Osteoblast (primary cell): ENCODE measurements at regions not wholly inside any gene's neighbourhood (a gene's known extent, or its start where the extent isn't known, plus 50 kb on each side); places are given as distances from the start of the nearest gene placed in this dataset.

Experiments used
- DNase-seq: peaks from one replicate; pipeline ENCODE4 v3.0.0; 2011; ENCODE audit warnings: low spot score, mixed read lengths; ENCODE audit not compliant: insufficient read length; ENCODE audit errors: missing footprints
- H2AFZ ChIP-seq: 2 replicates; pipeline ENCODE4 v1.6.0; 2011; ENCODE audit warnings: mild to moderate bottlenecking, low read length
- H3K27ac ChIP-seq: 2 replicates; pipeline ENCODE4 v1.5.1; 2011; ENCODE audit warnings: mild to moderate bottlenecking, low read depth, low read length, moderate library complexity
- H3K27me3 ChIP-seq: 2 replicates; pipeline ENCODE4 v1.6.0; 2012; ENCODE audit warnings: mild to moderate bottlenecking, control low read depth, inconsistent platforms, low read length, moderate library complexity; ENCODE audit not compliant: insufficient read depth
- H3K36me3 ChIP-seq: 2 replicates; pipeline ENCODE4 v1.5.1; 2011; ENCODE audit warnings: mild to moderate bottlenecking, low read length, control low read depth, moderate library complexity; ENCODE audit not compliant: insufficient read depth
- H3K4me1 ChIP-seq: 2 replicates; pipeline ENCODE4 v1.5.1; 2011; ENCODE audit warnings: mild to moderate bottlenecking, low read length, control low read depth, moderate library complexity; ENCODE audit not compliant: insufficient read depth
- H3K4me2 ChIP-seq: 2 replicates; pipeline ENCODE4 v1.6.0; 2011; ENCODE audit warnings: mild to moderate bottlenecking, low read length; ENCODE audit not compliant: insufficient read depth
- H3K4me3 ChIP-seq: fragments of 200-600 bp; sonication (generic); 3 replicates; pipeline ENCODE4 v1.5.1; 2012; ENCODE audit warnings: mild to moderate bottlenecking, low read length, inconsistent platforms; ENCODE audit not compliant: insufficient read depth
- H3K79me2 ChIP-seq: 2 replicates; pipeline ENCODE4 v1.6.0; 2012; ENCODE audit warnings: mild to moderate bottlenecking, low read length, control low read depth, inconsistent platforms; ENCODE audit not compliant: insufficient read depth
- H3K9me3 ChIP-seq: 2 replicates; pipeline ENCODE4 v1.5.1; 2011; ENCODE audit warnings: low read depth, low read length, control low read depth
- H4K20me1 ChIP-seq: 2 replicates; pipeline ENCODE4 v1.6.0; 2012; ENCODE audit warnings: mild to moderate bottlenecking, low read length, control low read depth; ENCODE audit not compliant: insufficient read depth
- TF ChIP-seq, protein P1 (sequence below): IDR thresholded peaks from 2 replicates; pipeline ENCODE4 v1.5.1; 2011; ENCODE audit warnings: mild to moderate bottlenecking, low read depth, low read length, moderate library complexity; ENCODE audit errors: extremely low read depth

- H3K4me3 ChIP-seq: no peak overlapping the region
- TF ChIP-seq, protein P1, sequence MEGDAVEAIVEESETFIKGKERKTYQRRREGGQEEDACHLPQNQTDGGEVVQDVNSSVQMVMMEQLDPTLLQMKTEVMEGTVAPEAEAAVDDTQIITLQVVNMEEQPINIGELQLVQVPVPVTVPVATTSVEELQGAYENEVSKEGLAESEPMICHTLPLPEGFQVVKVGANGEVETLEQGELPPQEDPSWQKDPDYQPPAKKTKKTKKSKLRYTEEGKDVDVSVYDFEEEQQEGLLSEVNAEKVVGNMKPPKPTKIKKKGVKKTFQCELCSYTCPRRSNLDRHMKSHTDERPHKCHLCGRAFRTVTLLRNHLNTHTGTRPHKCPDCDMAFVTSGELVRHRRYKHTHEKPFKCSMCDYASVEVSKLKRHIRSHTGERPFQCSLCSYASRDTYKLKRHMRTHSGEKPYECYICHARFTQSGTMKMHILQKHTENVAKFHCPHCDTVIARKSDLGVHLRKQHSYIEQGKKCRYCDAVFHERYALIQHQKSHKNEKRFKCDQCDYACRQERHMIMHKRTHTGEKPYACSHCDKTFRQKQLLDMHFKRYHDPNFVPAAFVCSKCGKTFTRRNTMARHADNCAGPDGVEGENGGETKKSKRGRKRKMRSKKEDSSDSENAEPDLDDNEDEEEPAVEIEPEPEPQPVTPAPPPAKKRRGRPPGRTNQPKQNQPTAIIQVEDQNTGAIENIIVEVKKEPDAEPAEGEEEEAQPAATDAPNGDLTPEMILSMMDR: no peak
- no peak overlapping the region for H3K27ac ChIP-seq
- no peak overlapping the region for H3K4me2 ChIP-seq
- no peaks in the 10 kb centered on the region for H3K27me3 ChIP-seq
- H4K20me1 ChIP-seq: no peaks in the 10 kb centered on the region
- no peak overlapping the region for H2AFZ ChIP-seq
- H3K9me3 ChIP-seq: no peaks in the 10 kb centered on the region
- no peaks in the 10 kb centered on the region for H3K4me1 ChIP-seq
- DNase-seq: no peak
- no peaks in the 10 kb centered on the region for H3K36me3 ChIP-seq
- H3K79me2 ChIP-seq: no peaks in the 10 kb centered on the region
Measured at GRCh38 chr14:97513891-97514290, 716.7 kb downstream of the VRK1 start.

DNA sequence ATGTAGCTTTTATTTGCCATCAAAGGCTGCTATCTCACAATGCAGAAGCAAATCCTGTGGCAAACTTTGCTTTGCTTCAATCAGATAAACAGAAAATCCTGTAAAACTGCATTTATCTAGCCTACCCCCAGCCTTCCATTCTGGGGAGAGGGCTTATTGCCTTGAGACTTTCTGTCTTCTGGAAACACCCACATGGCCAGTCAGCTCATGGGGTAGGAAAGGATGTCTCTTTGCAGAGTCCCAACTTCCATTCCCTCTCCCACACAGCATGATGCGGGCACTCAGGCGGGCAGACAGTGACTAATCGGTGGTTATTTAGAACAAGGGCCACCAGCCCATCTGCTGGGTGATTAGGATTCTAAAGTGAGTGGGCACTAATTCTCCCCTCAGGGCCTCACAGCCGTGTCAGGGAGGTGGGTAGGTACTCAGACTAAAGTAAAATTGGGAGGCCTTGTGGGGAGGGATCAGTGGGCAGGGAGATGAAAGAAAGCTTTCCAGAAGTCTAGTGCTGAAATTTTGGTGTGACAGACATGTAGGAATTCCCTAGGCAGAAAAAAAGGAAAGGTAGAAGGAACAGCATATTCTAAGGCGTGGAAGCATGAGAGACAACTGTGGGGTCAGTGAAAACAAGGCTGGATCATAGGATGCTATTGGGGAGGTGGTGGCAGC, 720.5 kb downstream of the VRK1 start:
- no peaks in the 10 kb centered on the region for H3K36me3 ChIP-seq
- H3K4me2 ChIP-seq: no peak overlapping the region
- TF ChIP-seq, protein P1: no peak
- H3K27ac ChIP-seq: no peak overlapping the region
- no peaks in the 10 kb centered on the region for H3K9me3 ChIP-seq
- H2AFZ ChIP-seq: no peak overlapping the region
- H4K20me1 ChIP-seq: no peaks in the 10 kb centered on the region
- no peaks in the 10 kb centered on the region for H3K27me3 ChIP-seq
- no peaks in the 10 kb centered on the region for H3K79me2 ChIP-seq
- H3K4me1 ChIP-seq: no peaks in the 10 kb centered on the region
- no peak for DNase-seq
- no peak overlapping the region for H3K4me3 ChIP-seq

GRCh38 chr14:97523936-97524335, 726.8 kb downstream of the VRK1 start:
- peaks cover 3% of the 10 kb centered on the region for H3K9me3 ChIP-seq
- H3K4me1 ChIP-seq: no peaks in the 10 kb centered on the region
- no peaks in the 10 kb centered on the region for H3K36me3 ChIP-seq
- H3K4me3 ChIP-seq: no peak overlapping the region
- no peaks in the 10 kb centered on the region for H4K20me1 ChIP-seq
- H2AFZ ChIP-seq: no peak overlapping the region
- DNase-seq: no peak
- H3K27me3 ChIP-seq: no peaks in the 10 kb centered on the region
- H3K4me2 ChIP-seq: no peak overlapping the region
- no peaks in the 10 kb centered on the region for H3K79me2 ChIP-seq
- TF ChIP-seq, protein P1: no peak
- H3K27ac ChIP-seq: no peak overlapping the region

GRCh38 chr14:97524589-97525319, 727.6 kb downstream of the VRK1 start:
- Histone ChIP-seq H3K27me3 (no peaks in the 10 kb centered on the region), H3K4me2 (no peak overlapping the region)
- no peak for DNase-seq

More at GRCh38 chr14:97524589-97525319, 727.6 kb downstream of the VRK1 start:
- no peaks in the 10 kb centered on the region for H3K4me1 ChIP-seq
- no peaks in the 10 kb centered on the region for H3K79me2 ChIP-seq
- no peaks in the 10 kb centered on the region for H3K36me3 ChIP-seq
- H2AFZ ChIP-seq: no peak overlapping the region
- H3K27ac ChIP-seq: no peak overlapping the region
- peaks cover 3% of the 10 kb centered on the region for H3K9me3 ChIP-seq
- no peak overlapping the region for H3K4me3 ChIP-seq
- H4K20me1 ChIP-seq: no peaks in the 10 kb centered on the region
- TF ChIP-seq, protein P1: no peak
